H9 (cell line): ENCODE measurements at regions not wholly inside any gene's neighbourhood (a gene's known extent, or its start where the extent isn't known, plus 50 kb on each side); places are given as distances from the start of the nearest gene placed in this dataset.

Experiments
- DNase-seq: peaks from one replicate; pipeline ENCODE4 v3.0.0-alpha.2; 2017
- H2AFZ ChIP-seq: one replicate; pipeline ENCODE4 v1.6.1; 2013; ENCODE audit warnings: mild to moderate bottlenecking, low read length, control low read depth, moderate library complexity
- H2AK5ac ChIP-seq: 2 replicates; pipeline ENCODE4 v1.6.1; 2013; ENCODE audit warnings: low read length, control low read depth, mixed read lengths; ENCODE audit not compliant: insufficient read length
- H2BK120ac ChIP-seq: one replicate; pipeline ENCODE4 v1.6.1; 2013; ENCODE audit warnings: low read depth, mild to moderate bottlenecking, low read length, control low read depth, inconsistent platforms; ENCODE audit not compliant: poor library complexity, severe bottlenecking
- H2BK12ac ChIP-seq: 2 replicates; pipeline ENCODE4 v1.6.1; 2013; ENCODE audit warnings: low read length, control low read depth, mixed read lengths, low read depth; ENCODE audit not compliant: insufficient read length
- H2BK15ac ChIP-seq: 2 replicates; pipeline ENCODE4 v1.6.1; 2013; ENCODE audit warnings: low read depth, low read length, control low read depth
- H2BK20ac ChIP-seq: one replicate; pipeline ENCODE4 v1.6.1; 2013; ENCODE audit warnings: low read depth, mild to moderate bottlenecking, low read length, control low read depth, inconsistent platforms; ENCODE audit not compliant: poor library complexity, severe bottlenecking
- H2BK5ac ChIP-seq: 2 replicates; pipeline ENCODE4 v1.6.1; 2013; ENCODE audit warnings: low read length, control low read depth, mixed read lengths; ENCODE audit not compliant: insufficient read length
- H3K14ac ChIP-seq: 2 replicates; pipeline ENCODE4 v1.6.1; 2013; ENCODE audit warnings: low read length, control low read depth; ENCODE audit not compliant: insufficient read depth
- H3K18ac ChIP-seq: 2 replicates; pipeline ENCODE4 v1.6.1; 2013; ENCODE audit warnings: low read depth, mild to moderate bottlenecking, mixed read lengths, low read length, control low read depth; ENCODE audit not compliant: insufficient read length
- H3K23ac ChIP-seq: 2 replicates; pipeline ENCODE4 v1.6.1; 2013; ENCODE audit warnings: low read length, control low read depth, mixed read lengths, low read depth; ENCODE audit not compliant: insufficient read length
- H3K23me2 ChIP-seq: 2 replicates; pipeline ENCODE4 v1.6.1; 2013; ENCODE audit warnings: low read depth, mild to moderate bottlenecking, mixed read lengths, low read length, control low read depth; ENCODE audit not compliant: insufficient read length, poor library complexity, severe bottlenecking
- H3K27ac ChIP-seq: 2 replicates; pipeline ENCODE4 v1.5.1; 2013; ENCODE audit warnings: low read length, control low read depth, mixed read lengths, low read depth; ENCODE audit not compliant: insufficient read length
- H3K27me3 ChIP-seq: 2 replicates; pipeline ENCODE4 v1.6.1; 2013; ENCODE audit warnings: low read length, control low read depth, inconsistent platforms; ENCODE audit not compliant: insufficient read depth
- H3K4ac ChIP-seq: 2 replicates; pipeline ENCODE4 v1.6.1; 2013; ENCODE audit warnings: low read depth, mild to moderate bottlenecking, control low read depth, inconsistent platforms, low read length, moderate library complexity
- H3K4me1 ChIP-seq: 2 replicates; pipeline ENCODE4 v1.6.1; 2013; ENCODE audit warnings: low read length, control low read depth, inconsistent platforms; ENCODE audit not compliant: insufficient read depth
- H3K4me2 ChIP-seq: 2 replicates; pipeline ENCODE4 v1.6.1; 2013; ENCODE audit warnings: low read length, control low read depth, mixed read lengths; ENCODE audit not compliant: insufficient read length, insufficient read depth
- H3K56ac ChIP-seq: 2 replicates; pipeline ENCODE4 v1.6.1; 2013; ENCODE audit warnings: low read depth, mild to moderate bottlenecking, mixed read lengths, low read length, control low read depth; ENCODE audit not compliant: insufficient read length
- H3K79me1 ChIP-seq: 2 replicates; pipeline ENCODE4 v1.6.1; 2013; ENCODE audit warnings: low read depth, mild to moderate bottlenecking, moderate library complexity, low read length, control low read depth, inconsistent platforms; ENCODE audit not compliant: insufficient read depth, poor library complexity, severe bottlenecking
- H3K79me2 ChIP-seq: 2 replicates; pipeline ENCODE4 v1.6.1; 2013; ENCODE audit warnings: low read length, control low read depth, inconsistent platforms; ENCODE audit not compliant: insufficient read depth
- H3K9ac ChIP-seq: 2 replicates; pipeline ENCODE4 v1.6.1; 2013; ENCODE audit warnings: low read length, control low read depth, mixed read lengths; ENCODE audit not compliant: insufficient read length; ENCODE audit errors: extremely low read depth
- H3K9me3 ChIP-seq: one replicate; pipeline ENCODE4 v1.6.1; 2013; ENCODE audit warnings: low read depth, low read length, inconsistent platforms; ENCODE audit not compliant: control insufficient read depth
- H3T11ph ChIP-seq: one replicate; pipeline ENCODE4 v1.6.1; 2013; ENCODE audit warnings: mild to moderate bottlenecking, low read length, control low read depth, inconsistent platforms
- H4K20me1 ChIP-seq: one replicate; pipeline ENCODE4 v1.6.1; 2013; ENCODE audit not compliant: control insufficient read depth, insufficient read length, insufficient read depth
- H4K5ac ChIP-seq: 2 replicates; pipeline ENCODE4 v1.6.1; 2013; ENCODE audit warnings: low read depth, mild to moderate bottlenecking, mixed read lengths, low read length, control low read depth; ENCODE audit not compliant: insufficient read length
- H4K8ac ChIP-seq: replicated peaks from 2 replicates; pipeline ENCODE4 v1.6.1; 2013; ENCODE audit warnings: low read length, control low read depth, mixed read lengths, low read depth; ENCODE audit not compliant: insufficient read length
- H4K91ac ChIP-seq: 2 replicates; pipeline ENCODE4 v1.6.1; 2013; ENCODE audit warnings: low read depth, mild to moderate bottlenecking, moderate library complexity, mixed read lengths, low read length, control low read depth; ENCODE audit not compliant: insufficient read length
- H3K27ac Mint-ChIP-seq, 3 experiments: 2 replicates in 2 of 3; 3 replicates in 1 of 3; pipeline ENCODE4 v1.8.0; 2020 to 2021; ENCODE audit warnings: mixed read lengths in 3 of 3, mild to moderate bottlenecking in 1 of 3, moderate library complexity in 1 of 3
- H3K27me3 Mint-ChIP-seq: 2 replicates; pipeline ENCODE4 v1.8.0; 2021; ENCODE audit warnings: low read depth, mild to moderate bottlenecking, moderate library complexity, mixed read lengths
- H3K36me3 Mint-ChIP-seq, 3 experiments: 2 replicates in 2 of 3; 3 replicates in 1 of 3; pipeline ENCODE4 v1.8.0; 2020 to 2021; ENCODE audit warnings: low read depth in 3 of 3, mixed read lengths in 3 of 3; ENCODE audit not compliant: insufficient read depth in 1 of 3
- H3K4me1 Mint-ChIP-seq, 2 experiments: 2 replicates each; pipeline ENCODE4 v1.8.0; 2020; ENCODE audit warnings: mixed read lengths in 2 of 2
- H3K4me3 Mint-ChIP-seq, 2 experiments: 2 replicates in 1 of 2; 3 replicates in 1 of 2; pipeline ENCODE4 v1.8.0; 2020 to 2021; ENCODE audit warnings: mild to moderate bottlenecking in 2 of 2, mixed read lengths in 2 of 2, moderate library complexity in 1 of 2
- H3K9me3 Mint-ChIP-seq, 2 experiments: 2 replicates in 1 of 2; 3 replicates in 1 of 2; pipeline ENCODE4 v1.8.0; 2020; ENCODE audit warnings: mild to moderate bottlenecking in 2 of 2, mixed read lengths in 2 of 2, moderate library complexity in 1 of 2
- WGBS: extraction: QIAGEN DNeasy Blood & Tissue Kit; methylation state at CpG from one replicate; pipeline ENCODE4 v1.1.7; 2013; ENCODE audit warnings: missing lambda C conversion rate, low lambda C conversion rate, mixed read lengths; ENCODE audit not compliant: insufficient read length; ENCODE audit errors: extremely low coverage; 5-methylcytosine and 5-hydroxymethylcytosine counted together
- TF ChIP-seq, protein P1 (sequence below): fragments of 200-600 bp; sonication (generic); conservative IDR thresholded peaks from 3 replicates; pipeline ENCODE4 v1.8.0; 2021; ENCODE audit warnings: antibody characterized with exemption, mild to moderate bottlenecking

DNA sequence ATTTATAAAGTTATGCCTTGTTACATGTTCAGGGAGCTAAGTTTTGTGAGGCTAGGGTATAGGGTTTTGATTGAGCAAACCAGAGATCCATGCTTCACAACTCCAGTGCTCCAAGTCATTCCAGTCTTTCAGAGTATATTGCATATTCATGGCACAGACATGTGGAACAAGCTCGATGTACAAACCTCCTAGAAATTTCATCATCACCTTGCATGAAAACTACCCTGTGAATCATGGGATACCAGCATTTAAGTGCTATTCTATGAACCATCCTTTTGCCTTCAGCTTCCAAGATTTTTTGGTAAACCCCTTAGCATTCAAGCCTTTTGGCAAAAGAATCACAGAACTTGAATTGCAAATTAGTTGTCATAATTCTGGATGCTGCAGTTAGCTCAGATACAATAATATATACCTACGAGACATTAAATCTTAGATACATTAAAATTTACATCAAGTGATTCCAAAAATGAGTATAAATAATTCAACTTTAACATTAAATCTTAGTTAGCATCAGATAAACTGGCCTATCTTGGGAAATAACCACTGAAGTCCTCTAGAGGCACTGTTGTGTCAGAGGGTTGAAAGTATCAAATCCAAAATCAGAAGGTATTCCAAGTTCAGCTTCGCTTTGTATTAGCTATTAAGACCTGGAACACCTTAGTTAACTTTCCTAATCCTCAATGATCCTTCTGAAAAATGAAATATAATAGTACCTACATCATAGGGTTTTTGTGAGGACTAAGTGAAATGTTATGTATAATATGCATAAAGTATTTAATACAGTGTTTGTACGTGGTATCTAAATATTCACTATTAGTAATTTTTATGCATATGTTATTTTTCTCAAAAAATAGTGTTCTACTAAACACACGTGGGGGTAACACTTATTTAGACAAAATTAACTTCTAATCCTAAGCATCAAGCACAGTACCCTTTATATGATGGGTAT, 55.5 kb upstream of the CABCOCO1 start:
- H3K4me2 ChIP-seq = no peak overlapping the region
- TF ChIP-seq, protein P1, sequence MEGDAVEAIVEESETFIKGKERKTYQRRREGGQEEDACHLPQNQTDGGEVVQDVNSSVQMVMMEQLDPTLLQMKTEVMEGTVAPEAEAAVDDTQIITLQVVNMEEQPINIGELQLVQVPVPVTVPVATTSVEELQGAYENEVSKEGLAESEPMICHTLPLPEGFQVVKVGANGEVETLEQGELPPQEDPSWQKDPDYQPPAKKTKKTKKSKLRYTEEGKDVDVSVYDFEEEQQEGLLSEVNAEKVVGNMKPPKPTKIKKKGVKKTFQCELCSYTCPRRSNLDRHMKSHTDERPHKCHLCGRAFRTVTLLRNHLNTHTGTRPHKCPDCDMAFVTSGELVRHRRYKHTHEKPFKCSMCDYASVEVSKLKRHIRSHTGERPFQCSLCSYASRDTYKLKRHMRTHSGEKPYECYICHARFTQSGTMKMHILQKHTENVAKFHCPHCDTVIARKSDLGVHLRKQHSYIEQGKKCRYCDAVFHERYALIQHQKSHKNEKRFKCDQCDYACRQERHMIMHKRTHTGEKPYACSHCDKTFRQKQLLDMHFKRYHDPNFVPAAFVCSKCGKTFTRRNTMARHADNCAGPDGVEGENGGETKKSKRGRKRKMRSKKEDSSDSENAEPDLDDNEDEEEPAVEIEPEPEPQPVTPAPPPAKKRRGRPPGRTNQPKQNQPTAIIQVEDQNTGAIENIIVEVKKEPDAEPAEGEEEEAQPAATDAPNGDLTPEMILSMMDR = peak; percentile 77
- H2BK15ac ChIP-seq = no peak overlapping the region
- H3K9me3 Mint-ChIP-seq = no peaks in the 10 kb centered on the region
- H4K5ac ChIP-seq = no peak overlapping the region
- no peaks in the 10 kb centered on the region for H4K20me1 ChIP-seq
- no peak overlapping the region for H3T11ph ChIP-seq
- no peak overlapping the region for H3K27ac Mint-ChIP-seq
- no peaks in the 10 kb centered on the region for H3K4me1 ChIP-seq
- no peak overlapping the region for H3K4me3 Mint-ChIP-seq
- no peak overlapping the region for H2BK20ac ChIP-seq
- DNase-seq = no peak
- H3K79me1 ChIP-seq = no peaks in the 10 kb centered on the region
- H3K36me3 Mint-ChIP-seq = no peaks in the 10 kb centered on the region
- no peak overlapping the region for H3K56ac ChIP-seq
- no peak overlapping the region for H3K23ac ChIP-seq
- H3K27me3 ChIP-seq = no peaks in the 10 kb centered on the region
- no peak overlapping the region for H3K9ac ChIP-seq
- no peak overlapping the region for H3K27ac ChIP-seq
- peaks cover 11 to 12% of the 10 kb centered on the region in 2 experiments for H3K4me1 Mint-ChIP-seq
- H3K14ac ChIP-seq = no peak overlapping the region
- no peaks in the 10 kb centered on the region for H3K79me2 ChIP-seq
- H3K23me2 ChIP-seq = no peaks in the 10 kb centered on the region
- H2AFZ ChIP-seq = no peak overlapping the region
- H3K9me3 ChIP-seq = no peaks in the 10 kb centered on the region
- H2BK120ac ChIP-seq = no peak overlapping the region
- H3K18ac ChIP-seq = no peak overlapping the region
- no peaks in the 10 kb centered on the region for H3K27me3 Mint-ChIP-seq
- no peak overlapping the region for H4K8ac ChIP-seq
- no CpG with 5 or more reads among the region's 5 CpGs for WGBS
- no peak overlapping the region for H4K91ac ChIP-seq
- H3K4ac ChIP-seq = no peak overlapping the region
- no peak overlapping the region for H2BK5ac ChIP-seq
- H2BK12ac ChIP-seq = no peak overlapping the region
- no peak overlapping the region for H2AK5ac ChIP-seq
